Calu3 (cell line): ENCODE measurements at regions not wholly inside any gene's neighbourhood (a gene's known extent, or its start where the extent isn't known, plus 50 kb on each side); places are given as distances from the start of the nearest gene placed in this dataset.

Source experiments
- BruUV-seq: library from RNA; stranded (reverse); fragments of 400-500 nt; replicated peaks from 2 replicates; lab custom pipeline; 2021; lab: Mats Ljungman, UMichigan
- CTCF ChIA-PET: fragments of 300-600 bp; sonication (Branson Sonifier 250); formaldehyde crosslinking; loops from one replicate; lab custom pipeline; 2022; ENCODE audit warnings: antibody characterized with exemption; lab: Charles Lee
- DNase-seq: peaks from one replicate; pipeline ENCODE4 v3.0.0; 2022
- H3K27ac Mint-ChIP-seq: one replicate; pipeline ENCODE4 v1.8.0; 2022; ENCODE audit warnings: mixed read lengths; ENCODE audit not compliant: unreplicated experiment
- H3K27me3 Mint-ChIP-seq: one replicate; pipeline ENCODE4 v1.8.0; 2022; ENCODE audit warnings: mixed read lengths; ENCODE audit not compliant: unreplicated experiment
- H3K36me3 Mint-ChIP-seq: one replicate; pipeline ENCODE4 v1.8.0; 2022; ENCODE audit warnings: mild to moderate bottlenecking, moderate library complexity, mixed read lengths; ENCODE audit not compliant: insufficient read depth, unreplicated experiment
- H3K4me1 Mint-ChIP-seq: one replicate; pipeline ENCODE4 v1.8.0; 2022; ENCODE audit warnings: mild to moderate bottlenecking, low read depth, mixed read lengths; ENCODE audit not compliant: unreplicated experiment
- H3K4me3 Mint-ChIP-seq: one replicate; pipeline ENCODE4 v1.8.0; 2022; ENCODE audit warnings: mild to moderate bottlenecking, low read depth, moderate library complexity, mixed read lengths; ENCODE audit not compliant: unreplicated experiment
- H3K9me3 Mint-ChIP-seq: one replicate; pipeline ENCODE4 v1.8.0; 2022; ENCODE audit warnings: low read depth, mixed read lengths; ENCODE audit not compliant: unreplicated experiment
- CTCF ChIP-seq: fragments of 200-600 bp; IDR thresholded peaks from one replicate; pipeline ENCODE4 v1.8.0; 2022; ENCODE audit warnings: antibody characterized with exemption; ENCODE audit not compliant: unreplicated experiment
- intact Hi-C: fragments of 100-400 bp; cut with micrococcal nuclease; formaldehyde crosslinking; loops from one replicate; pipeline ENCODE4 v1.10.0; 2022; ENCODE audit not compliant: unreplicated experiment

- Mint-ChIP-seq H3K36me3 (no peaks in the 10 kb centered on the region), H3K27me3 (no peaks in the 10 kb centered on the region), H3K9me3 (no peaks in the 10 kb centered on the region), H3K4me1 (no peaks in the 10 kb centered on the region), H3K27ac (no peak overlapping the region), H3K4me3 (no peak overlapping the region)
- CTCF ChIA-PET: no interaction called here
- intact Hi-C loops: no loop called here
- no peak for DNase-seq
- TF ChIP-seq CTCF: no peak
- no TSS peak for BruUV-seq
Measured at GRCh38 chr12:53856132-53856531, 82.5 kb upstream of the HOXC13 start.

GRCh38 chr12:53857666-53858065 is 81.0 kb upstream of the HOXC13 start:
- intact Hi-C loops: no loop called here
- H3K4me1 Mint-ChIP-seq: no peaks in the 10 kb centered on the region
- no peaks in the 10 kb centered on the region for H3K9me3 Mint-ChIP-seq
- H3K4me3 Mint-ChIP-seq: no peak overlapping the region
- no peaks in the 10 kb centered on the region for H3K27me3 Mint-ChIP-seq
- DNase-seq: no peak
- CTCF ChIA-PET: no interaction called here
- no peaks in the 10 kb centered on the region for H3K36me3 Mint-ChIP-seq
- no TSS peak for BruUV-seq
- no peak overlapping the region for H3K27ac Mint-ChIP-seq
- no peak for TF ChIP-seq CTCF

- CTCF ChIA-PET: interaction anchor here (0.6 to 0.7 kb wide), 3 partner anchors 355 to 571 kb away, joined by 3 to 4 read pairs (median 3); no protein-coding TSS in a partner anchor
- no peaks in the 10 kb centered on the region for H3K27me3 Mint-ChIP-seq
Measured at GRCh38 chr12:53860426-53861345, 77.9 kb upstream of the HOXC13 start.

GRCh38 chr12:53862206-53862605 is 76.4 kb upstream of the HOXC13 start:
- Mint-ChIP-seq H3K4me1 (no peaks in the 10 kb centered on the region), H3K27ac (no peak overlapping the region), H3K27me3 (no peaks in the 10 kb centered on the region), H3K9me3 (no peaks in the 10 kb centered on the region), H3K4me3 (no peak overlapping the region), H3K36me3 (no peaks in the 10 kb centered on the region)
- no TSS peak for BruUV-seq
- intact Hi-C loops: no loop called here
- TF ChIP-seq CTCF: no peak
- DNase-seq: no peak
- CTCF ChIA-PET: no interaction called here

More at GRCh38 chr12:53860426-53861345, 77.9 kb upstream of the HOXC13 start:
- no peak overlapping the region for H3K27ac Mint-ChIP-seq
- no peaks in the 10 kb centered on the region for H3K4me1 Mint-ChIP-seq
- no peak for TF ChIP-seq CTCF
- intact Hi-C loops: no loop called here
- no peak for DNase-seq
- no TSS peak for BruUV-seq
- H3K9me3 Mint-ChIP-seq: no peaks in the 10 kb centered on the region
- H3K36me3 Mint-ChIP-seq: no peaks in the 10 kb centered on the region
- H3K4me3 Mint-ChIP-seq: no peak overlapping the region
